SJSA1 (cell line): ENCODE measurements at regions not wholly inside any gene's neighbourhood (a gene's known extent, or its start where the extent isn't known, plus 50 kb on each side); places are given as distances from the start of the nearest gene placed in this dataset.

Experiments
- DNase-seq, 2 experiments: peaks; one replicate each; pipeline ENCODE4 v3.0.0-alpha.2; 2015 to 2020; ENCODE audit warnings: low spot score in 2 of 2, low read depth in 1 of 2
- H3K27ac ChIP-seq: fragments of 250-450 bp; sonication (Bioruptor Pico); 2 replicates; pipeline ENCODE4 v1.5.1; 2020; ENCODE audit warnings: mild to moderate bottlenecking, moderate library complexity
- H3K27me3 ChIP-seq: fragments of 250-450 bp; sonication (Bioruptor Pico); replicated peaks from 2 replicates; pipeline ENCODE4 v1.5.1; 2020; ENCODE audit warnings: mild to moderate bottlenecking, moderate library complexity
- H3K36me3 ChIP-seq: fragments of 250-450 bp; sonication (Bioruptor Pico); 2 replicates; pipeline ENCODE4 v1.5.1; 2020; ENCODE audit warnings: mild to moderate bottlenecking
- H3K4me1 ChIP-seq: fragments of 250-450 bp; sonication (Bioruptor Pico); replicated peaks from 2 replicates; pipeline ENCODE4 v1.6.1; 2021; ENCODE audit warnings: mild to moderate bottlenecking
- H3K4me3 ChIP-seq: fragments of 250-450 bp; sonication (Bioruptor Pico); 2 replicates; pipeline ENCODE4 v1.5.1; 2020; ENCODE audit warnings: mild to moderate bottlenecking
- H3K9me3 ChIP-seq: fragments of 250-450 bp; sonication (Bioruptor Pico); replicated peaks from 2 replicates; pipeline ENCODE4 v1.5.1; 2020; ENCODE audit warnings: mild to moderate bottlenecking

DNA sequence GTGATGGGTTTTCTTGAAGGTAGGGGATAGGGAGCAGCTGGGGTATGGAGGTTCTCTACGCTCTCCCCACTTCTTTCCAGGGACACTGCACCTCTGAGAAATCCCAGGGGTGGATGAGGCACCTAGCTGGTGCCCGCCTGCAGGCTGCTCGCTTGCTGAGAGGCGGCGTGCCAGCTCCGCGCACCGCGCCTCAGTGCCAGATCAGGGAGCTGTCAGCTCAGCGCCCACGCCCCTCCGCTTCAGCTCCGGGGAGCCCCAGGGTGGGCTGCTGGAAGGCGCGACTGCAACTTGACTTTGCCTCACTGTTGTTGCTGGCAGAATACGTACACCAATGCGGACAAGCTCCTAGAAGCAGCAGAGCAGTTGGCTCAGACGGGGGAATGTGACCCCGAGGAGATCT, 345.7 kb upstream of the UMPS start:
- Histone ChIP-seq H3K4me1 (no peaks in the 10 kb centered on the region), H3K36me3 (0 out of 2 replicates have a peak, but pooled peaks cover 2% of the 10 kb centered on the region), H3K27me3 (no peaks in the 10 kb centered on the region), H3K4me3 (no peak overlapping the region), H3K9me3 (no peaks in the 10 kb centered on the region), H3K27ac (no peak overlapping the region)
- no peak for DNase-seq

DNA sequence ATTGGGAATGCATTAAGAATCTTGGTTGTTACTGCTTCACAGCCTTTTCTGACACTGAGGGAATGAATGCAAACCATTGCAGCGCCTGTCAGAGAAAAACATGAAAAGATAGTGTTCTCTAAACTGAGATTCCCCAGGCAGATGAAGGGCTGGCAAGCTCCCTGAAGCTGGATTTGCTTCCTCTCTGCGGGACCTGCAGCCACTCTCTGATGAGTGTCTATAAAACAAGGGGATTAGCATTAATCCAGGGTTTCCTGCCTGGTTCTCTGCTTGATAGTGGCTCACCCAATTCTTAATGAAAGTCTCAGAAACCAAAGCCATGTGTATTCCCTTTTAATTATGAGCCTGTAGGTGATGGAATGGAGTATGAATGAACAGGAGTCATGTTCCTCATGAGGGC, 344.3 kb upstream of the UMPS start:
- Histone ChIP-seq H3K36me3 (0 out of 2 replicates have a peak, but pooled peaks cover 2% of the 10 kb centered on the region), H3K27me3 (no peaks in the 10 kb centered on the region)
- DNase-seq = no peak

GRCh38 chr3:124386996-124387595, 343.2 kb upstream of the UMPS start:
- no peak for DNase-seq
- no peaks in the 10 kb centered on the region for H3K9me3 ChIP-seq
- H3K36me3 ChIP-seq = 0 out of 2 replicates have a peak, but pooled peaks cover 2% of the 10 kb centered on the region
- no peak overlapping the region for H3K27ac ChIP-seq
- H3K4me1 ChIP-seq = no peaks in the 10 kb centered on the region
- no peak overlapping the region for H3K4me3 ChIP-seq
- no peaks in the 10 kb centered on the region for H3K27me3 ChIP-seq

More for the DNA sequence above, 344.3 kb upstream of the UMPS start:
- no peak overlapping the region for H3K4me3 ChIP-seq
- H3K4me1 ChIP-seq = no peaks in the 10 kb centered on the region
- no peak overlapping the region for H3K27ac ChIP-seq
- H3K9me3 ChIP-seq = no peaks in the 10 kb centered on the region

DNA sequence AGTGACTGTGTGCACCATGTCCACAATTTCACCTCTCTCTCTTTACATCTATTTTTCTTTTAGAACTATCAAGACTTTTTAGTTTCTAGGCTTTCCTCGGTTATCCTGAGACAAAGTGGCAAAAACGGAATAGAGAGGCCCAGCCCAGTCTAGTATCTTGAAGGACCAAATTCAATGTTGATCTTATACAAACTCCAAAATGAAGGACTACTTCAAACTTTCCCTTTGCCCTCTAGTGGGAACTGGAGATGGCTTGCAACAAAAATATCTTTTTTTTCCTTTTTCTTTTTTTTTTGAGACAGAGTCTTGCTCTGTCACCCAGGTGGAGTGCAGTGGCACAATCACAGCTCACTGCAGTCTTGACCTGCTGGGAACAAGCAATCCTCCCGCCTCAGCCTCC, 338.5 kb upstream of the UMPS start:
- no peak for DNase-seq
- no peak overlapping the region for H3K4me3 ChIP-seq
- no peaks in the 10 kb centered on the region for H3K27me3 ChIP-seq
- no peaks in the 10 kb centered on the region for H3K9me3 ChIP-seq
- H3K4me1 ChIP-seq = no peaks in the 10 kb centered on the region
- no peak overlapping the region for H3K27ac ChIP-seq
- H3K36me3 ChIP-seq = peaks cover 2% of the 10 kb centered on the region; the same call in 1 of the 2 replicates

DNA sequence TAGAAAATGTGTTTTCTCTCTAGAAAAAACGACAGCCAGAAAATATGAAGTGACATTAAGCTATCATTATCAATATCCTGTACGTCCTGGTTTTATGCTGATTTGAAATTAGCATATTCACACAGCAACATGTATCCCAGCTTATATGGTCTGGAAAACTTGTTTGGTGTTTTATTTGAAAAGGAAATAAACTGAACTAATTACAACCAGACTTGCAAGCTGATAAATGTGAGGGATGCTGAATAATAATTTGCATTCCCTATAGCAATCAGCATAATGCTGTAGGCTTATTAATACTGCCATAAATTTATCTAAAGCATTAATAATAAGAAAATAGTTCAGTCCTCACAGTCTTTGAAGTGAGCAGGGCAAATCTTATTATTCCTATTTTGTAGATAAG, 336.9 kb upstream of the UMPS start:
- Histone ChIP-seq H3K4me3 (no peak overlapping the region), H3K9me3 (no peaks in the 10 kb centered on the region), H3K4me1 (no peaks in the 10 kb centered on the region), H3K27ac (no peak overlapping the region), H3K36me3 (peaks cover 2% of the 10 kb centered on the region; the same call in 1 of the 2 replicates), H3K27me3 (no peaks in the 10 kb centered on the region)
- no peak for DNase-seq

- Histone ChIP-seq H3K4me1 (no peaks in the 10 kb centered on the region), H3K27ac (no peak overlapping the region), H3K27me3 (no peaks in the 10 kb centered on the region), H3K36me3 (peaks cover 6% of the 10 kb centered on the region), H3K4me3 (no peak overlapping the region), H3K9me3 (no peaks in the 10 kb centered on the region)
- no peak for DNase-seq
Observed at GRCh38 chr3:124395162-124395561, 335.1 kb upstream of the UMPS start.

DNA sequence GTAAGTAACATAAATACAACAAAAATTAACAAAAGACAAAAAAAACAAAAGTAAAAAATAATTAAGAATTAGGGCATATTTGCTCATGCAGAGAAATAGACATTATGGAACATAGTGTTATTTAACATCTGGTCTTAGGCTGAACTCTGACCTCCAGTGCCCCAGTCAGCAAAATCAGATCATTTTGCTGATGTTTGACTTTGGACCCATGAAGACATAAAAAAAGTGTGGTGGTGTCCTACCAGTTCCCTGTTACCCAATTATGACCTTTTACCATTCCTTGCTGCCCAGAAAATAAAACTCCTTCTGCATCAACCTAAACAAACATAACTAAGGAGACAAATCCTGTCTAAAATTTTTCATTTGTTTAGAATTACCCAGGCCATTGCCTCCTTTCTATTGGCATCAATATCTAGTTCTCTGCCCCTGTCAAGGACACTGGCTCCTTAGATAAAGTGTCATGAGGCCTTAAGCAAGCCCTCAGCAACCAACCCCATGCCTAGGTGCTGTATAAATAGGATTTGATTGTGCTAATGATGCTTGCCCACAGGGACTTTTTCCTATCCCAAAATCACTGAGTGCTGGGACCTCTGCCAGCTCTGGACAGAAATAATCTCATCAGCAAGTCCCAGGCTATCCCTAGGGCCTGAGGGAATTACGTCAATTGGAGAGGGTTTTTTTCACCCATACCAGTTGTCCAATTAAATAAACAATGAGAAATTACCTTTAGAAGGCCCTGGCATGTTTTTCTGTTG, 334.5 kb upstream of the UMPS start:
- Histone ChIP-seq H3K4me3 (no peak overlapping the region), H3K27me3 (no peaks in the 10 kb centered on the region), H3K9me3 (no peaks in the 10 kb centered on the region), H3K4me1 (no peaks in the 10 kb centered on the region), H3K27ac (no peak overlapping the region), H3K36me3 (peaks cover 6% of the 10 kb centered on the region)
- no peak for DNase-seq

- DNase-seq = no peak
- H3K9me3 ChIP-seq = no peaks in the 10 kb centered on the region
- H3K27me3 ChIP-seq = no peaks in the 10 kb centered on the region
- H3K4me1 ChIP-seq = peaks cover 6% of the 10 kb centered on the region
- no peak overlapping the region for H3K27ac ChIP-seq
- H3K36me3 ChIP-seq = peaks cover 6% of the 10 kb centered on the region
- H3K4me3 ChIP-seq = no peak overlapping the region
Observed at GRCh38 chr3:124396339-124396950, 333.8 kb upstream of the UMPS start.

GRCh38 chr3:124397088-124397487, 333.2 kb upstream of the UMPS start:
- Histone ChIP-seq H3K27ac (no peak overlapping the region), H3K4me1 (peaks cover 12% of the 10 kb centered on the region), H3K27me3 (no peaks in the 10 kb centered on the region), H3K9me3 (no peaks in the 10 kb centered on the region), H3K4me3 (no peak overlapping the region), H3K36me3 (peaks cover 6% of the 10 kb centered on the region)
- DNase-seq = no peak

- H3K9me3 ChIP-seq = no peaks in the 10 kb centered on the region
- peaks cover 6% of the 10 kb centered on the region; the same call in 1 of the 2 replicates for H3K36me3 ChIP-seq
- H3K27ac ChIP-seq = no peak overlapping the region
- DNase-seq = no peak
- no peaks in the 10 kb centered on the region for H3K27me3 ChIP-seq
- H3K4me1 ChIP-seq = peaks cover 17% of the 10 kb centered on the region
- no peak overlapping the region for H3K4me3 ChIP-seq
Observed at GRCh38 chr3:124398594-124398993, 331.7 kb upstream of the UMPS start.

- Histone ChIP-seq H3K9me3 (no peaks in the 10 kb centered on the region), H3K27ac (peak overlapping the region; percentile 77), H3K36me3 (peaks cover 6% of the 10 kb centered on the region; the same call in 1 of the 2 replicates), H3K4me1 (peaks cover 17% of the 10 kb centered on the region), H3K27me3 (no peaks in the 10 kb centered on the region), H3K4me3 (no peak overlapping the region)
- peak; percentile 58 to 67 for DNase-seq
Observed at GRCh38 chr3:124401843-124402242, 328.4 kb upstream of the UMPS start.

- peaks cover 6% of the 10 kb centered on the region; the same call in 1 of the 2 replicates for H3K36me3 ChIP-seq
- no peak overlapping the region for H3K27ac ChIP-seq
- no peak for DNase-seq
- H3K9me3 ChIP-seq = no peaks in the 10 kb centered on the region
- peaks cover 26% of the 10 kb centered on the region for H3K4me1 ChIP-seq
- H3K27me3 ChIP-seq = no peaks in the 10 kb centered on the region
- no peak overlapping the region for H3K4me3 ChIP-seq
Observed at GRCh38 chr3:124402791-124403190, 327.5 kb upstream of the UMPS start.

DNA sequence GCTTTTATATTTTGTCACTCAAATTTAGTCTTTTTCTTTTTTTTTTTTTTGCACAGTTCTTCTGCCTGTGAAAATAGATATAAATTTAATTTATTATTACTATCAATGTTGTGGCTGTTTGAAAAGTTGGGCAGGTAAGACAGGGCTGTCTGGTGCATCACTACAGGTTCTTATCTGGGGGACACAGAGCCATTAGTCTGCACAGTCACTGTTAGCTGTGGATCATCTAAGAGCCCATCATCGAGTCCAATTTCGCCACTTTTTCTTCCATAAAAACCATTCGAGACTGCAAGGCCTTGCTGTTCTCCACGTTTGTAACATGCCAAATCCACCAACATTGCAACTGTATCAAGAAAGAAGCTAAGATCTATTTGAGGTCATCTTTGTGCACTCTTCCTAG, 325.6 kb upstream of the UMPS start:
- H3K4me1 ChIP-seq = peaks cover 39% of the 10 kb centered on the region
- DNase-seq = no peak
- no peak overlapping the region for H3K27ac ChIP-seq
- H3K36me3 ChIP-seq = peaks cover 5% of the 10 kb centered on the region; the same call in 1 of the 2 replicates
- no peaks in the 10 kb centered on the region for H3K27me3 ChIP-seq
- H3K9me3 ChIP-seq = no peaks in the 10 kb centered on the region
- H3K4me3 ChIP-seq = no peak overlapping the region

- peak in 1 of 2 experiments; percentile 5 for DNase-seq
- H3K27ac ChIP-seq = no peak overlapping the region
- no peak overlapping the region for H3K4me3 ChIP-seq
- peaks cover 36% of the 10 kb centered on the region for H3K4me1 ChIP-seq
- no peaks in the 10 kb centered on the region for H3K9me3 ChIP-seq
- H3K36me3 ChIP-seq = no peaks in the 10 kb centered on the region
- H3K27me3 ChIP-seq = no peaks in the 10 kb centered on the region
Observed at GRCh38 chr3:124407260-124407659, 323.0 kb upstream of the UMPS start.
